SHP77 (cell line): ENCODE measurements at regions not wholly inside any gene's neighbourhood (a gene's known extent, or its start where the extent isn't known, plus 50 kb on each side); places are given as distances from the start of the nearest gene placed in this dataset.

Experiments used
- DNase-seq, 2 experiments: peaks; one replicate each; lab custom pipeline; 2025; lab: John Stamatoyannopoulos, UW

DNA sequence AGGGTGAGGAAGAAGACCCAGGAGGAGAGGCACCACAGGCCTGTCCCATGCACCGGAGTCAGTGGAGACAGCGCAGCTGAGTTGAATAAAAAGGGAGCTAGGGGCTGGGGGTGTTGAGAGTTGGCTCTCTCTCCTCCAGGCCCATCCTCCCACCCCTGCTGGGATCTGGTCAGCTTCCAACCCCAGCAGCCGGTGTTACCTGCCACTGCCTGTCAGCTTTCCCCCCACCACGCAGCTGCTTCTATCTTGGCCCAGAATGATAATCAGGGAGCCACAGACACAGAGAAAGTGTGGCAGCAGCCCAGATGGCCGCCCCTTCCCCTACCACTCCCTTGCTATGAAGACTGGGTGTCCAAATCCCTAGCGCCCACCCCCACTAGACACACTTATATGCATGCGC, 120.6 kb upstream of the RPL38 start:
- DNase-seq, result peak in 1 of 2 experiments; percentile 27

- no peak for DNase-seq
These were observed 120.2 kb upstream of the RPL38 start for GRCh38 chr17:74083321-74083720.

GRCh38 chr17:74085434-74085833, 118.0 kb upstream of the RPL38 start:
- peak; percentile 11 to 18 for DNase-seq

GRCh38 chr17:74087002-74087585, 116.4 kb upstream of the RPL38 start:
- no peak for DNase-seq

DNA sequence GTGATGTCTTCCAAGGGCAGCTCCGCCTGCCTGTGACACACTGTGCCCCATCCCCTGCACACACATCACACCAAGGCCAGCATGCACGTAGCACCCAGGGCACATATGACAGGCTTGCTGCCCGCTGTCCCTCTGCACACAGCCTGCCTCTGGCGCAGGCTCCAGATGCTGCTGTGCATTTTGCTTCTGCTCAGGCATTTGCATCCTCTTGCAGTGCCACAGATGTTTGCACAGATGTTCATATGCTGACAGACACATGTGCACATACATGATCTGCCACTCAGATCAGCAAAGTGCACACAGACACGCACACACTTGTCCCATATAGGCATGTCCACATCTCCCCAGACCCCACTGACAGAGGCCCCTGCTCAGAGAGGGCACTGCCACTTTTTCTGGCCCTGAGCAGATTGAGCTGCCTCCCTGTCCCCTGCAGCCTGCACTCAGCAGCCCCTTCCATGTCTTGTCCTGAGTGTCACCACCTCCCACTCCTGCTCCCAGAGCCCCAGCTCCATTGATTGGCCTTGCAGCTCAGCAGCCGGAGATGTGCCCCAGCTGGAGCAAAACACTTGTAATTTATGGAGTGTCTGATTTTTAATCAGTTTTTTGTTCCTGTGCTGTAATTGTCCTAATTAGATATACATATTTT, 115.1 kb upstream of the RPL38 start:
- DNase-seq, result no peak

GRCh38 chr17:74088934-74089329, 114.5 kb upstream of the RPL38 start:
- no peak for DNase-seq

DNA sequence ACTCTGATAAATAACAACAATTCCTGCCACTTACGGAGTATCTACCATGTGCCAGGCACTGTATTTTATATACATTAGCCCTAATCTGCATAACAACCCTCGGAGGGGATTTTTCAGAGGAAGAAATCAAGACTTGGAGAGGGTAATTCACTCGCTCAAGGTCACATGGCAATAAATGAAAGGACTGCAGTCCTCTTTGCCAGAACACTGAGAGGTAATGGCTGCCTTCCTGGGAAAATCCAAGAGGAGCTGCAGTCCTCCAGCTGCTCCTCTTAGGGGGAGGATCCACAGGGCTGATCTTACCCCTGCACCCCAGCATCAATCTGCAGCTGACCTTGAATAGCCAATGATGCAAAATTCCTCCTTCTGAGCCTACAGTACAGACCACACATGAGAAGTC, 114.1 kb upstream of the RPL38 start:
- DNase-seq, result no peak

GRCh38 chr17:74089869-74090464, 113.5 kb upstream of the RPL38 start:
- DNase-seq, result peak; percentile 68 to 88

GRCh38 chr17:74094651-74095050, 108.8 kb upstream of the RPL38 start:
- no peak for DNase-seq

- DNase-seq, result no peak
These were observed 107.0 kb upstream of the RPL38 start for GRCh38 chr17:74096456-74096855.

- DNase-seq, result no peak
These were observed 105.9 kb upstream of the RPL38 start for GRCh38 chr17:74097450-74098135.

GRCh38 chr17:74098136-74099024, 105.1 kb upstream of the RPL38 start:
- no peak for DNase-seq

GRCh38 chr17:74099442-74100340, 103.8 kb upstream of the RPL38 start:
- no peak for DNase-seq

- DNase-seq, result no peak
These were observed 98.6 kb upstream of the RPL38 start for GRCh38 chr17:74104921-74105320.

GRCh38 chr17:74107107-74107506, 96.4 kb upstream of the RPL38 start:
- no peak for DNase-seq

DNA sequence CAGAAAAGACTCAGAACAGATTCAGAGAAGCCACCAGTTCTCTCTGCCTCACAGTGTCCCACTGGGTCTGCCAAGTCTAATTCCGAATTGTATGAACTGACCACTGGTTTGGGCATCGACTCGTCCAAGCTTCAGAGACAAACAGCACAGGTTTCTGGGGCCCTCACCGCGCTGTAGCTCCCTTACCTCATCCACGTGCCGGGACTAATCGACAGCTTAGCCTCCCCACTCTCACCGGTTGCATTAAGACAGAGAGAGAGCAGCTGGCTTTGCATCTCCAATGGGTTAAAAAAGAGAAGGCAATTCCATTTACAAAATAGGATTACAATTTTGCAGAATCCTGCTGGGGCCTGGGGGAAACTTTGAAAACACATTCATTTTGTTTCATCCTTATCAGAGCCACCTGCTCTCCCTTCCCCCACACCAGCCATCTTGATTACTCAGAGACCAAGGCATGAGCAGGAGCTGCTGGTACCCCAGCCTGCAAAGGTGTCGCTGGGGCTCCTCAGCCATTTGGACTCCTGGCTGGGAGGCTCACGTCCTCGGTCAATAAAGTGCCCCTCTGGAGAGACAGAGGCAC, 95.3 kb upstream of the RPL38 start:
- DNase-seq, result no peak

DNA sequence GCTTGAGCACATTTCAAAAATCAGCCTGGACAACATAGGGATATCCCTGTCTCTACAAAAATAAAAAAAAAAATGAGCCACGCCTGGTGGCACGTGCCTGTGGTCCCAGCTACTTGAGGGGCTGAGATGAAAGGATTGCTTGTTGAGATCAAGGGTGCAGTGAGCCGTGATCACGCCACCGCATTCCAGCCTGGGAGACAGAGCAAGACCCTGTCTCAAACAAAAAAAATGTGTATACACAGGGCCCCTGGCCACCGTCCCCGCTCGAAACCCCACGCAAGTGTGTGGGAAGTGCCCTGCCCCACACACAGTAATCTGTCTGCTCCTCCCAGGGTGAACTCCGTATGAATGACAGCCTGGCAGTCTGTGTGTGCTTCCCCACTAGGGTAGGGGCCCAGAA, 93.0 kb upstream of the RPL38 start:
- no peak for DNase-seq

DNA sequence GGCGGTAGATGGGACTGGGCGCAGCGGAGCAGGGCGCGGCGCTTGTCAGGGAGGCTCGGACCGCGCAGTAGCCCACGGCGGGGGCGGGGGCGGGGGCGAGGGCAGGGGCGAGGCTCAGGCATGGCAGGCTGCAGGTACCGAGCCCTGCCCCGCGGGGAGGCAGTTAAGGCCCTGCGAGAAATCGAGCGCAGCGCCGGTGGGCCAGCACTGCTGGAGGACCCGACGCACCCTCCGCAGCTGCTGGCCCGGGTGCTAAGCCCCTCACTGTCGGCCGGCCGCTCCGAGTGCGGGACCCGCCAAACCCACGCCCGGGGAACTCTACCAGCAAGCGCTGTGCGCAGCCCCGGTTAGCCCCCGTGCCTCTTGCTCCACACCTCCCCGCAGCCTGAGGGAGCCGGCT, 90.2 kb upstream of the RPL38 start:
- no peak for DNase-seq

GRCh38 chr17:74113952-74114351, 89.5 kb upstream of the RPL38 start:
- no peak for DNase-seq

- no peak for DNase-seq
These were observed 88.5 kb upstream of the RPL38 start for GRCh38 chr17:74114881-74115470.
